ENCODE measurements at regions not wholly inside any gene's neighbourhood (a gene's known extent, or its start where the extent isn't known, plus 50 kb on each side); places are given as distances from the start of the nearest gene placed in this dataset.

DNA sequence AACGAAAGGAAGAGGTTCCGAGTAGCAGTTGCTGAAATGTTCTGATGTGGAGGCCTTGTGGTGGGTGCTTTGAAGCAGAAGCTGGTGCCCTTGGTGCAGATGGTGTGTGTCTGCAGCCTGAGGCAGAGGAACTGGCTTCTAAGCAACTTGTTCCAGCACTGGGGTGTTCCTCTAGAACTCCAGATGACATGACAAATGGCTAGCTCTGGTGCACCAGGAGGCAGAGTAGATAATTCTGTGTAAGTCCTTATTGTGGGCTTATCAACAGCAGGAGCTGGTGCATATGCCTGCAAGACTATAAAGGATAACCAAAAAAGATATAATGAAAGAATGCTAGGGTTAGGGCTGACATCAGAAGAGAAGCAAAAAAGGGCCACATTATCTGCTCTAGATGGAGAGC is 76.5 kb downstream of the ARL5B start:
- H3K9me3 ChIP-seq = no peaks in the 10 kb centered on the region
- DNase-seq = no peak
- no peak overlapping the region for H3K27ac ChIP-seq
- no peak for TF ChIP-seq POLR2A (IDR thresholded peaks at IDR 0.05)
- TF ChIP-seq, protein P1, sequence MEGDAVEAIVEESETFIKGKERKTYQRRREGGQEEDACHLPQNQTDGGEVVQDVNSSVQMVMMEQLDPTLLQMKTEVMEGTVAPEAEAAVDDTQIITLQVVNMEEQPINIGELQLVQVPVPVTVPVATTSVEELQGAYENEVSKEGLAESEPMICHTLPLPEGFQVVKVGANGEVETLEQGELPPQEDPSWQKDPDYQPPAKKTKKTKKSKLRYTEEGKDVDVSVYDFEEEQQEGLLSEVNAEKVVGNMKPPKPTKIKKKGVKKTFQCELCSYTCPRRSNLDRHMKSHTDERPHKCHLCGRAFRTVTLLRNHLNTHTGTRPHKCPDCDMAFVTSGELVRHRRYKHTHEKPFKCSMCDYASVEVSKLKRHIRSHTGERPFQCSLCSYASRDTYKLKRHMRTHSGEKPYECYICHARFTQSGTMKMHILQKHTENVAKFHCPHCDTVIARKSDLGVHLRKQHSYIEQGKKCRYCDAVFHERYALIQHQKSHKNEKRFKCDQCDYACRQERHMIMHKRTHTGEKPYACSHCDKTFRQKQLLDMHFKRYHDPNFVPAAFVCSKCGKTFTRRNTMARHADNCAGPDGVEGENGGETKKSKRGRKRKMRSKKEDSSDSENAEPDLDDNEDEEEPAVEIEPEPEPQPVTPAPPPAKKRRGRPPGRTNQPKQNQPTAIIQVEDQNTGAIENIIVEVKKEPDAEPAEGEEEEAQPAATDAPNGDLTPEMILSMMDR (IDR thresholded peaks at IDR 0.05) = no peak
- H3K4me3 ChIP-seq = no peak overlapping the region
- no peaks in the 10 kb centered on the region for H3K36me3 ChIP-seq
- H3K4me1 ChIP-seq = no peaks in the 10 kb centered on the region
- H3K27me3 ChIP-seq = no peaks in the 10 kb centered on the region

DNA sequence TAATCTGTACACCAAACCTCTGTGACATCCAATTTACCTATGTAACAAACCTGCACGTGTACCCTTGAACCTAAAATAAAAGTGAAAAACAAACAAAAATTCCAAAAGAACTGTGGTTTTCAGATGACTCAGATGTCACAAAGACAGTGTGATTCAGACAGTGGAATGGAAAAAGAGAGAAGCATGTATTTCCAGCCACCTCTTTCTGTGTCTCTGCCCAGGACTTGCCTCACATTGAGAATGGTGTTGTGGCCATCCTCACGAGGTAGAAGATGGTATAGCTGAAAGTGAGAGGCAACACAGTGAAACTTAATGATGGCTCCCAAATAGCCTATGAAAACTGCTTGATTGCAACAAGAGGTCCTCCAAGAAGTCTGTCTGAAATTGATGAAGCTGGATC is 78.0 kb downstream of the ARL5B start:
- TF ChIP-seq, protein P1 (IDR thresholded peaks at IDR 0.05) = no peak
- no peak for TF ChIP-seq POLR2A (IDR thresholded peaks at IDR 0.05)
- H3K36me3 ChIP-seq = no peaks in the 10 kb centered on the region
- H3K27me3 ChIP-seq = no peaks in the 10 kb centered on the region
- no peak for DNase-seq
- H3K4me3 ChIP-seq = no peak overlapping the region
- no peaks in the 10 kb centered on the region for H3K9me3 ChIP-seq
- H3K27ac ChIP-seq = no peak overlapping the region
- H3K4me1 ChIP-seq = no peaks in the 10 kb centered on the region

DNA sequence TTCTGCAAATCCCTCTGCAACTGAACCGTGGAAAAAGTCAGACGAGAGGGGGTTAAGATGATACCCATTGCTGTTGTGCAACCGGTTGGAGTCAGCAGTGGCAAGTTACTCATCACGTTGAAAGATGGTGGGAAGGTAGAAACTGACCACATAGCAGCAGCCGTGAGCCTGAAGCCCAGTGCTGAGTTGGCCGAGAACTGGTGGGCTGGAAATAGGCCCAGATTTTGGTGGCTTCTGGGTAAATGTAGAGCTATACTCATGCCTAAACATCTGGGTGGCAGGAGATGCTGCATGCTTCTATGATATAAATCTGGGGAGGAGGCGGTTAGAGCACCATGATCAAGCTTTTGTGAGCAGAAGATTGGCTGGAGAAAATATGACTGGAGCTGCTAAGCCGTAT is 78.6 kb downstream of the ARL5B start:
- Histone ChIP-seq H3K36me3 (no peaks in the 10 kb centered on the region), H3K9me3 (no peaks in the 10 kb centered on the region), H3K4me1 (no peaks in the 10 kb centered on the region), H3K27me3 (no peaks in the 10 kb centered on the region), H3K27ac (no peak overlapping the region), H3K4me3 (no peak overlapping the region)
- TF ChIP-seq, protein P1 (IDR thresholded peaks at IDR 0.05) = no peak
- TF ChIP-seq POLR2A (IDR thresholded peaks at IDR 0.05) = no peak
- no peak for DNase-seq

DNA sequence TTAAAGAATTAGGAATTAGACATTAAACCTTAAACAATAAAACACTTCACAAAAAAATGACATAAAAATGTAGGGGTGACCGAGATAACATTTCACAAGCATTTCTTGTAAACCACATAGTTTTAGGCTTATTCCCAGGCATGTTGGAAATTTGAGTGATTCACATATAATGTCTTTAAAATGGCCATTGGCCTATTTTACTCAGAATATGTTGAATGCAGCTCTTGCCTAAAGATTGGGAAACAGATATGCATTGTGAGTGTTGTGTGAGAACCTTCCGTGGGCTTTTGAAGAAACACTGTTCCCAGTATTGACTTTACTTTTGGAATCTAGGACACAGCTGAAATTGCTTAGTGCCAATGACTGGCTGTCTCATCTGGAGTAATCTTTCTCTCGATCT is 79.6 kb downstream of the ARL5B start:
- Histone ChIP-seq H3K36me3 (no peaks in the 10 kb centered on the region), H3K9me3 (no peaks in the 10 kb centered on the region), H3K4me1 (no peaks in the 10 kb centered on the region), H3K4me3 (no peak overlapping the region), H3K27me3 (no peaks in the 10 kb centered on the region), H3K27ac (no peak overlapping the region)
- DNase-seq = no peak
- TF ChIP-seq, protein P1 (IDR thresholded peaks at IDR 0.05) = no peak
- TF ChIP-seq POLR2A (IDR thresholded peaks at IDR 0.05) = no peak

DNA sequence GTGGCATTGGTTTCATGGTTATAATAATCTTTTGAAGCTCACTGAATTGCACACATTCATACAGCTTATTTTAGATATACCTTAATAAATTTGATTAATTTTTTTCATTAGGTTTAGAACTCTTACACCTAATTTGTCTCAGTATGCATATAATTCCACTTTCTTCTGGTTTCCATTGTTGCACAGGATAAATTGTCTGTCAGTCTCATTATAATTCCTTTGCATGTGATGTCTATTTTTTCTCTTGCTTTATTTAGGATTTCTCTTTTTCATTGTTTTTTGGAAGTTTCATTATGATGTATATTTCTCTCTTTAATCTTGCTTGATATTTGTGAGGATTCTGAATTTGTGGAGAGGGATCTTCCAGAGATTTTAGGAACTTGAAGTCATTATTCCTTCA is 84.7 kb downstream of the ARL5B start:
- no peaks in the 10 kb centered on the region for H3K36me3 ChIP-seq
- no peaks in the 10 kb centered on the region for H3K4me1 ChIP-seq
- TF ChIP-seq, protein P1 (IDR thresholded peaks at IDR 0.05) = no peak
- TF ChIP-seq POLR2A (IDR thresholded peaks at IDR 0.05) = no peak
- no peak for DNase-seq
- H3K9me3 ChIP-seq = no peaks in the 10 kb centered on the region
- no peak overlapping the region for H3K4me3 ChIP-seq
- no peak overlapping the region for H3K27ac ChIP-seq
- H3K27me3 ChIP-seq = no peaks in the 10 kb centered on the region

DNA sequence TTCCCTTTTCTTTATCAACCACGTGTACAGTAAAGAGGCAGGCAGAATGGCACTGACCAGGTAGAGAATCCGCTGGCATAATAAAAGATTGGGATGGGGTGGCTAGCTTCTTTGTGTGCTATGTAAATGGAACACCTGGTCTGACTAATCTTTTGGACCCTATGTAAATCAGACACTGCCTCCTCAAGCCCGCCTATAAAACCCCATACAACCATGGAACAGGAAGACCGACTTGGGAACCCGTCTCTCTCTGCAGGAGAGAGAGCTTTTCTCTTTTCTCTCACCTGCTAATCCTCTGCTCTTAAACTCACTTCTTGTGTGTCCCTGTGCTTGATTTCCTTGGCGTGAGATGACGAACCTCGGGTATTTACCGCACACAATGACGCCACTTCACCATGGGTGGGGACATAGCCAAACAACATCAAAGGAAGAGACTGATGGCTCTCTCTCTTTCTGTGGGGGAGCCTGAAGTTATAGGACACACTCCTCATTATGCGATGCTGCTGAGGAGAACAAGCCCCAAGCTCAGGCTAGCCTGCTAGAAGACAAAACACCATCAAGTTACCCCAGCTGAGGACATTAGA is 94.2 kb downstream of the ARL5B start:
- no peak overlapping the region for H3K27ac ChIP-seq
- no peak for TF ChIP-seq POLR2A (IDR thresholded peaks at IDR 0.05)
- TF ChIP-seq, protein P1 (IDR thresholded peaks at IDR 0.05) = no peak
- H3K27me3 ChIP-seq = no peaks in the 10 kb centered on the region
- DNase-seq = no peak
- H3K4me3 ChIP-seq = no peak overlapping the region
- H3K4me1 ChIP-seq = no peaks in the 10 kb centered on the region
- H3K9me3 ChIP-seq = no peaks in the 10 kb centered on the region
- no peaks in the 10 kb centered on the region for H3K36me3 ChIP-seq

Data from Peyer's patch (tissue), 4 donors.